ENCODE measurements at regions not wholly inside any gene's neighbourhood (a gene's known extent, or its start where the extent isn't known, plus 50 kb on each side); places are given as distances from the start of the nearest gene placed in this dataset.

DNA sequence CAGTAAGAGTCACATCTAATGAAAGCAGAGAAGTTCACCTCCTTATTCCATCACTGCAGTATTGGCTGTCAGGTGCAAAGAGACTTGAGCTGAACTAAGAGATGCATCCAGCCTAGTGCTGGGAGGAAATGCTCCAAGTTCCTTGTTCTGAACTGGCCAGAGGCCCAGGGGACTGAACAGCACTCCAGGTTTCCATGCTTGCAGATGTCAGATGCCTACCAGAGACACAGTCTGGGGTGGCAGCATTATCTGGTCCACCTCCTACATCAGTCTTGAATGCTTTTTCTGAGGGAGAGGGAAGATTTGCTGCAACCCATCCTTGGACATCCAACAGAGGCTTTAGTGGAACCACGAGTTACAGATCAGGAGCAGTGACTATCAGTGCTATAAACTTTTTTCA, 331.3 kb downstream of the CYRIA start:
- H3K9me3 ChIP-seq (ENCODE audit: severe bottlenecking), result no peaks in the 10 kb centered on the region
- no peaks in the 10 kb centered on the region for H3K4me1 ChIP-seq (ENCODE audit: insufficient read depth, poor library complexity, severe bottlenecking)
- TF ChIP-seq, protein P1, sequence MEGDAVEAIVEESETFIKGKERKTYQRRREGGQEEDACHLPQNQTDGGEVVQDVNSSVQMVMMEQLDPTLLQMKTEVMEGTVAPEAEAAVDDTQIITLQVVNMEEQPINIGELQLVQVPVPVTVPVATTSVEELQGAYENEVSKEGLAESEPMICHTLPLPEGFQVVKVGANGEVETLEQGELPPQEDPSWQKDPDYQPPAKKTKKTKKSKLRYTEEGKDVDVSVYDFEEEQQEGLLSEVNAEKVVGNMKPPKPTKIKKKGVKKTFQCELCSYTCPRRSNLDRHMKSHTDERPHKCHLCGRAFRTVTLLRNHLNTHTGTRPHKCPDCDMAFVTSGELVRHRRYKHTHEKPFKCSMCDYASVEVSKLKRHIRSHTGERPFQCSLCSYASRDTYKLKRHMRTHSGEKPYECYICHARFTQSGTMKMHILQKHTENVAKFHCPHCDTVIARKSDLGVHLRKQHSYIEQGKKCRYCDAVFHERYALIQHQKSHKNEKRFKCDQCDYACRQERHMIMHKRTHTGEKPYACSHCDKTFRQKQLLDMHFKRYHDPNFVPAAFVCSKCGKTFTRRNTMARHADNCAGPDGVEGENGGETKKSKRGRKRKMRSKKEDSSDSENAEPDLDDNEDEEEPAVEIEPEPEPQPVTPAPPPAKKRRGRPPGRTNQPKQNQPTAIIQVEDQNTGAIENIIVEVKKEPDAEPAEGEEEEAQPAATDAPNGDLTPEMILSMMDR (IDR thresholded peaks at IDR 0.05; ENCODE audit: poor library complexity, severe bottlenecking), result no peak
- no peak overlapping the region for H3K4me3 ChIP-seq (ENCODE audit: severe bottlenecking)
- no peak for DNase-seq (ENCODE audit: low spot score)
- H3K36me3 ChIP-seq (ENCODE audit: low read depth), result no peaks in the 10 kb centered on the region
- no peak overlapping the region for H3K27ac ChIP-seq (ENCODE audit: poor library complexity, severe bottlenecking)
- ATAC-seq (ENCODE audit: low read depth), result no peak
- no peaks in the 10 kb centered on the region for H3K27me3 ChIP-seq (ENCODE audit: insufficient read depth, poor library complexity, severe bottlenecking)

DNA sequence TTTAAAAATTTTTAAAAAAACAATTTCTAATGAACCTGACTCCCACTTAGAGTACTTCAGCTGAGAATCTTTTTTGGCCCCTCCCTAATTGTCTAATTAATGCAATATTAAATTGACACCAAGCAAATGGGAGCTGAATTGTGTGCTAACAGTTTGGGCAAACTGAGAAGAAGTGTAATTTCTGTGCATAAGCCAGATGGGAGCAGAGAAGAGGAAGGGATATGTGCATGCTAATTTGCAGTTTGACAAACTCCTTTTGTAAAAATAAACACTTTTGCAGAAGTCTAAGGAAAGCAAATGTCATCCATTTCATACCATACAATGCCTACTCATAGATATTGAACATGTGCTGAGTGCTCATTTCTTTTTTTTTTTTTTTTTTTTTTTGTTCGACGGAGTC, 332.0 kb downstream of the CYRIA start:
- DNase-seq (ENCODE audit: low spot score), result no peak
- no peak for ATAC-seq (ENCODE audit: low read depth)
- Histone ChIP-seq H3K4me3 (ENCODE audit: severe bottlenecking) (no peak overlapping the region), H3K4me1 (ENCODE audit: insufficient read depth, poor library complexity, severe bottlenecking) (no peaks in the 10 kb centered on the region), H3K27ac (ENCODE audit: poor library complexity, severe bottlenecking) (no peak overlapping the region), H3K36me3 (ENCODE audit: low read depth) (no peaks in the 10 kb centered on the region), H3K27me3 (ENCODE audit: insufficient read depth, poor library complexity, severe bottlenecking) (no peaks in the 10 kb centered on the region), H3K9me3 (ENCODE audit: severe bottlenecking) (no peaks in the 10 kb centered on the region)
- TF ChIP-seq, protein P1 (IDR thresholded peaks at IDR 0.05; ENCODE audit: poor library complexity, severe bottlenecking), result no peak

DNA sequence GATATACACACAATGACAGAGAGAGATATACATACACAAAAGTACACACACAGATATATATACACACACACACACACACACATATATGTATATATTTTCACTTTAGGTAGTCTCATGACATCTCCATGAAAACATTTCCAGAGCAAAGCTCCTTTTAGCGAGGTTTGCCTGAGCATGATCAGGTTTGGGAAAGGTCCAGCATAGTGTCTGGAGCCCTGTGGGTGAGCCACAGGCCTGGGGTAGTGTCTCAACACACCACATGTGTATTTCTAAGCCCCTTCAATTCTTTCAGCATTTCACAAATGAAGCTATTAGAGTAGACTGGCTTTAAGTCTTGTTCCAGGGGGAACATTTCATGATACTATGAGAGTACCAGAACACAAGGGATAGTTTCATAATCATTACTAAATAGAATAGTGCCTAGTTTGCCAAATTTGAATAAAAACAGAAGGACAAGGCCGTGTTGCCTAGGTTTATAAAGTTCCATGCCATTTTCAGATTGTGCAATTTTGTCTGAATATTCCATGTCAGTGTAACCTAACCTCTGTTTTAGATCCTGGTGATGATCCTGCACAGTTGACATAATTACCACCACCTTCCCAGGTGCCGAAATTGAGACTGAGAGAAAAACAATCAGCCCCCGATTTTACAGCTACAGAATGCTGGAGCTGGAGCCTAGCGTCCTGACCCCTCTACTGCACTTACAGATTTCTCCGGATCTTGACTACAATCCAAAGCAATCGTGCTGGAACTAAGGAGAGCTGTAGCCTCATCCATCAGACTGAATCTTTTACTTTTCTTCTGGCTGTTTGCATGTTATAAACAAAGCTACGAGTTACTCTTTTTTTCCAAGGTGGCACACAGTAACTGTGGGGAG, 332.7 kb downstream of the CYRIA start:
- Histone ChIP-seq H3K27me3 (ENCODE audit: insufficient read depth, poor library complexity, severe bottlenecking) (no peaks in the 10 kb centered on the region), H3K4me3 (ENCODE audit: severe bottlenecking) (no peak overlapping the region), H3K27ac (ENCODE audit: poor library complexity, severe bottlenecking) (no peak overlapping the region), H3K4me1 (ENCODE audit: insufficient read depth, poor library complexity, severe bottlenecking) (no peaks in the 10 kb centered on the region), H3K9me3 (ENCODE audit: severe bottlenecking) (no peaks in the 10 kb centered on the region), H3K36me3 (ENCODE audit: low read depth) (no peaks in the 10 kb centered on the region)
- DNase-seq (ENCODE audit: low spot score), result no peak
- no peak for ATAC-seq (ENCODE audit: low read depth)
- TF ChIP-seq, protein P1 (IDR thresholded peaks at IDR 0.05; ENCODE audit: poor library complexity, severe bottlenecking), result no peak

DNA sequence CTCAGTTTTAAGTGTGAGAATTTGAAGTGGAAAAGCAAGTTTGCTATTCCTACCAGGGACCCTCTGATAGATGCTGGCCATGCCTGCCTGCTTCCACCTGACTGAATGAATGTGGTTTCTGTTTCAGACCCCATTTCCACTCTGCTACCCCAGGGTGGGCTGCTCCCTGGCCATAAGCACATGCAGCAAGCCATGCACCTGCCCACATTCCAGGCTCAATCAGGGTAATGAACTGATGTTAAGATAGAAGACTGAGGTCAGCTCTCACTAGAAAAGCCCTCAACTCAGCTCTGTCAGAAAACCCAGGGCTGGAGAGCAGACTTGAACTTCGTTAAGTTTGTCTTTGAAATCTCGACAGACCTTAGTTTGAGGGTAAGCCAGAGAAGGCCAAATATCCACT, 333.9 kb downstream of the CYRIA start:
- DNase-seq (ENCODE audit: low spot score), result no peak

More for the DNA sequence above, 333.9 kb downstream of the CYRIA start:
- Histone ChIP-seq H3K36me3 (ENCODE audit: low read depth) (no peaks in the 10 kb centered on the region), H3K4me3 (ENCODE audit: severe bottlenecking) (no peak overlapping the region), H3K4me1 (ENCODE audit: insufficient read depth, poor library complexity, severe bottlenecking) (no peaks in the 10 kb centered on the region), H3K27me3 (ENCODE audit: insufficient read depth, poor library complexity, severe bottlenecking) (no peaks in the 10 kb centered on the region), H3K27ac (ENCODE audit: poor library complexity, severe bottlenecking) (no peak overlapping the region), H3K9me3 (ENCODE audit: severe bottlenecking) (no peaks in the 10 kb centered on the region)
- TF ChIP-seq, protein P1 (IDR thresholded peaks at IDR 0.05; ENCODE audit: poor library complexity, severe bottlenecking), result no peak
- no peak for ATAC-seq (ENCODE audit: low read depth)

Data from RWPE2 (cell line).